HUES48 (cell line): ENCODE measurements at regions not wholly inside any gene's neighbourhood (a gene's known extent, or its start where the extent isn't known, plus 50 kb on each side); places are given as distances from the start of the nearest gene placed in this dataset.
"Not testable (repeated sequence)": the region's sequence is repeated elsewhere in the genome, so short reads cannot be mapped to it uniquely, and the experiment has no call there.

Experiments
- H3K27ac ChIP-seq: one replicate; pipeline ENCODE4 v1.7.0; 2013; ENCODE audit warnings: low read depth, low read length, inconsistent platforms
- H3K27me3 ChIP-seq: 2 replicates; pipeline ENCODE4 v1.6.1; 2013; ENCODE audit warnings: mild to moderate bottlenecking, low read length; ENCODE audit not compliant: control insufficient read depth, insufficient read depth
- H3K36me3 ChIP-seq: 2 replicates; pipeline ENCODE4 v1.6.1; 2013; ENCODE audit warnings: low read length; ENCODE audit not compliant: control insufficient read depth, insufficient read depth
- H3K4me1 ChIP-seq: 2 replicates; pipeline ENCODE4 v1.6.1; 2013; ENCODE audit warnings: mild to moderate bottlenecking, low read length; ENCODE audit not compliant: control insufficient read depth, insufficient read depth
- H3K4me3 ChIP-seq: 2 replicates; pipeline ENCODE4 v1.5.1; 2013; ENCODE audit warnings: mild to moderate bottlenecking, low read depth, low read length
- H3K9ac ChIP-seq: 2 replicates; pipeline ENCODE4 v1.6.1; 2013; ENCODE audit warnings: mild to moderate bottlenecking, low read depth, low read length, moderate library complexity
- H3K9me3 ChIP-seq: 2 replicates; pipeline ENCODE4 v1.6.1; 2013; ENCODE audit warnings: low read length; ENCODE audit not compliant: control insufficient read depth, insufficient read depth

DNA sequence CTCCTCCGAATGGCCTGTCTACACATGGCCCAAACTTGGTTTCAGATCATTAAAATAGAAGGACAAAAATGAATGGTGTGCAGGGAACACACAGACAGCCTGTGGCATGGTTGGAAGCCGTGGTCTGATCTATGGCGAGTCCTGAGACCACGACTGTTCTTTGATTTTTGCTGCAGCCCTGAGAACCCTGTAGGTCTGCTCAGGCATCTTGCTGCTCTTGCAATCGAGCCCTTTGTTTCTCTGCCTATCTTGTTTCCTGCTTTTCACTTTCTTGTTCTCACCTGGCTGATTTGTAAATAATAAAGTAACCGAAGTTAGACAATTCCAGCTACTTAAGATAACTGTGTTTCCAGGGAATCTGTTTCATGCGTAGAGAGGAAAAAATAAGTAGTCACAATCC is 54.1 kb upstream of the NBPF9 start:
- not testable (repeated sequence) for H3K27ac ChIP-seq, H3K4me1 ChIP-seq, H3K9me3 ChIP-seq, H3K36me3 ChIP-seq, H3K4me3 ChIP-seq, H3K9ac ChIP-seq, H3K27me3 ChIP-seq

DNA sequence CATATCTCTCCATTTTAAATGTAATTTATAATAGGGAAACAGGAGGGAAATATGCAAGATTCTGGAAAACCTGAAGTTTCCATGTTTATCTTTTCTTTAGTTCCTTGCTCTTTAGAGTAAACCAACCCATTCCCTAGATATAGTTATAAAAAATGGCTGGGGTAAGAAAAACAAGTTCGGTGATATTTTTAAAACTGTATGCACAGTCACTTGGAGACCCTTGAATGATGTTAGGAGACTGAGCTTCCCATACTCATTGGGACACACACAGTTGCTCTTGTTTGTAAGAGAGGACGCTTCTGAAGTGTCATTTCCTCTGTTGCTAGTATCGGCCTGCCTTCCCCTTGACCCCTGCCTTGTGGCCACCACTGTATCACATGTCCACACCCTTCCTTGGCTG is 55.0 kb upstream of the NBPF9 start:
- not testable (repeated sequence) for H3K4me1 ChIP-seq, H3K27me3 ChIP-seq, H3K36me3 ChIP-seq, H3K9ac ChIP-seq, H3K4me3 ChIP-seq, H3K27ac ChIP-seq, H3K9me3 ChIP-seq

DNA sequence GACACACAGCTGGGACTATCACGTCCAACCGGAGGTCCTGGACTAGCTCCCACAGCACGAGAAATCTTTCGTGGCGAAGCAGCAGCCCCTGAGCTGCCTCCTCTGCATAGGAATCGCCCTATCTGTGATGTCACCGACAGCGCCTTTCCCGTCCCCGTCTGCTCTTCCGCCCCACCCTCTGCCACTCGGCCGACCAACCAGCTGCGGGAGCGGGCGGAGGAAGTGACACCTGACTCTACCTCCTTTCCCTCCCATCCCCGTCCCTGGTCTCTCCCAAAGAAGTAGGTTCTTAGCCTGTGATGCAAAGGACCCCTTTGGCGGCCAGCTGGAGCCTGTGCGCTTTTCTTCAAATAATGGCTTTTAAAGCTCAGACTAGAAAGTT is 59.7 kb upstream of the NBPF9 start:
- H3K27me3 ChIP-seq, H3K36me3 ChIP-seq, H3K4me3 ChIP-seq, H3K4me1 ChIP-seq, H3K9me3 ChIP-seq, H3K27ac ChIP-seq, H3K9ac ChIP-seq: not testable (repeated sequence)

DNA sequence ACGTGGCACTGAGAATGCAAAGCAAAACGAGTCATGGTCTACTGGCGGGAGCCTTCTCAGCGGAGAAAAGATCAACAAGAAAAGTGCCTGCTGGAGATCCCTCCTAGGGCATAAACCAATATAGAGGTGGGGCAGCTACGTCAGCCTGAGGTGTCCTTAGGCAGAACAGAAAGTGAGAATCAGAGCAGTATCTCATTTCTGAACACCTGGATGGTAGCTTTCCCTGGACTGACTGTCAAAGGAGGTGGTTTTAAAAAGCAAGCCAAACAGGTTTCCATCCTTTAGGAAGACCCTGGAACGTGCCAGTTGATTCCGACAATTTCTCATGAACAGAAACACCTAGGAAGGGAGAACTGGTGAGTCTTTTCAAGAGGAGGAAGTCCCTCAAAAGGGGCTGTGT is 71.4 kb upstream of the NBPF9 start:
- not testable (repeated sequence) for H3K4me1 ChIP-seq, H3K27me3 ChIP-seq, H3K9me3 ChIP-seq, H3K9ac ChIP-seq, H3K27ac ChIP-seq, H3K4me3 ChIP-seq, H3K36me3 ChIP-seq

DNA sequence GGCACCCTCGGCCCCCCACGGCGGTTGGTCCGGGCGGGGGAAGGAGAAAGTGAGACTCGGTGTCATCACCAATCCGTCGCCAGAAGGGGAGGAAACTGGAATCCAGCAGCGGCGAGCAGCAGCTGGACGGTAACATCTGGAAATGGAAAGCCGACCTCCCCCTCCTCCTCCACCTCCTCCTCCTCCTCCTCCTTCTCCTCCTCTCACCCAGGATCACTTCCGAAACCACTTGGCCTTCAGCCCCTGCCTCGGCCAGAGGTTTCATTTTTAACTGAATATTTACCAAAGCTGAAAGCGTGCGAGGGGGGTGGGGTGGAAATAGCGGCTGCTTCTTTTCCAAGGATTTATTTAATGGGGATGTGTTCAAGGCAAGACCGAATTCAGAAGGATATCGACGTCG is 72.5 kb upstream of the NBPF9 start:
- not testable (repeated sequence) for H3K4me3 ChIP-seq, H3K4me1 ChIP-seq, H3K9me3 ChIP-seq, H3K27ac ChIP-seq, H3K36me3 ChIP-seq, H3K27me3 ChIP-seq, H3K9ac ChIP-seq

DNA sequence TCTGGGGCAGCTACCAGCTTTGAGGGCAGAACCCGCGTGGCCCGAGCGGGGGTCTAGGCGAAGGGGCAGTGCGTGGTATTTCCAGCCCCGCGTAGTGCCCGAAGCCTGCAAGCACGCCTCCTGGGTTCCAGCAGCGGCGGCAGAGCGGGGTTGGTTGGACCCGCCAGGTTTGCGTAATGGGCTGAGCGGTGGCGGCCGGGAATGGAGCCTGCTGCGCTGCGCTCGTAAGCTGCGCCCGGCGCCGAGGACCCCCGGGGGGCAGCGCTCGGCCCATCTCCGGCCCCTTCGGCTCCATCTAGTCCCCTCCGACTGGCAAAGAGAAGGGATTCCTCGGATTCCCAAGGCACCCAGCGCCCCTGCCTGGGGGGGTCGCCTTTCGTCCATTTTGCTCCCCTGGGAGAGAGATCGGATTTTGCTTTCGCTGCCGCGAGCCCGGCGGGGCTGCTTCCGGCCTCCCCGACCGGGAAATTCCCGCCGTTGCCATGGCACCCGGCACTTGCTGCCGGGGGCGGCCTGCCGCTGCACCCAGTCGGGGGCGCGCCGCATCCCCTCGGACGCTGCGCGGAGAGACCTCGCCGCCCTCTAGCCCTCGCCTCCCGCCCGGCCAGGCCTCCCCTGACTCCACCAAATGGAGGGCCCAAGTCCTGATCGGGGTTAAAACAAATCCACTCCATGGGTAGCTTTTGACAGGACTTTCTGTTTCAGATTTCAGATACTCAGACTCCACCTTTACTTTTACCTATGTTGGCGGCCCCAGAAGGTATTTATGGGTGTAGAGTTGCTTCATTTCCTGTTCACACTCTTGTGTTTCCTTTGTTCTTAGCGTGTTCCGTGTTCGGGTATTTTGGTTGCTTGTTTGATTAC is 73.3 kb upstream of the NBPF9 start:
- Histone ChIP-seq H3K4me3 (peak overlapping the region; percentile 58), H3K9ac (peak overlapping the region; percentile 61; the same call in 1 of the 2 replicates), H3K27ac (peak overlapping the region; percentile 81)
- not testable (repeated sequence) for H3K4me1 ChIP-seq, H3K36me3 ChIP-seq, H3K27me3 ChIP-seq, H3K9me3 ChIP-seq

DNA sequence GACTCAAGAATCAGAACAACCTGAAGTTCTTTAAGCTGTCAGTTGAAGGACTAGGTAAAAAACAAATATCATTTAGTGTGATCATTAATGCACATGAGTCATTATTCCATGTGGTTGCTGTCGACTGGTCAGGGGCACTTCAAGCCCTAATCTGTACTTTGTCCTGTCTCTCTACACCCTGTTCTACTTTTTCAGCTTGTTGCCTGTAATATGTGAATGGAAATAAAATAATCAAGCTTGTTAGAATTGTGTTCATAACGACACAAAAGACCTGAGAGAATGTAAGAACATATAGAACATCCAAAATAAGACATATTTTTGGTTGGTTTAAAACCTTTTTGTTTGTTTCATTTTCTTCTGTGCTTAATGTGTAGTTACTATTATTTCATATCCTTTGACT is 87.4 kb upstream of the NBPF9 start:
- not testable (repeated sequence) for H3K4me3 ChIP-seq, H3K27ac ChIP-seq, H3K4me1 ChIP-seq, H3K36me3 ChIP-seq, H3K27me3 ChIP-seq, H3K9ac ChIP-seq, H3K9me3 ChIP-seq

DNA sequence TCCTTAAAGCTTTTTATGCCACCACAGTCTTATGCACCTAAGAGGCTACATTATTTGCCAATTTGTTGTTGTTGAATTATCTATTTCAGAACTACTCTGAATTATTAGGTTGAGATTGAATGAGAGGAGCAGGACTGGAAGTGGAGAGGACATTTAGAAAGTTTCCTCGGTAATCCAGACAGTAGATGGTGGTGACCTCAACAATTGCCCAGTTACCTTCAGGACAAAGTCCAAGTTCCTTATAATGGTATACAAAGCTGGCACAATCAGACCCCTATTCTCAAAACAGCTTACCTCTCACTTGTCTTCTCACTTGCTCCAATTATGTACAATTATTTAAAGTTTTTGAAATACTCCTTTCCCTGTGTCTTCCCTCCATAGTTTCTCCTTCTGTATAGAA is 93.3 kb upstream of the NBPF9 start:
- not testable (repeated sequence) for H3K36me3 ChIP-seq, H3K4me1 ChIP-seq, H3K4me3 ChIP-seq, H3K27me3 ChIP-seq, H3K27ac ChIP-seq, H3K9ac ChIP-seq, H3K9me3 ChIP-seq

DNA sequence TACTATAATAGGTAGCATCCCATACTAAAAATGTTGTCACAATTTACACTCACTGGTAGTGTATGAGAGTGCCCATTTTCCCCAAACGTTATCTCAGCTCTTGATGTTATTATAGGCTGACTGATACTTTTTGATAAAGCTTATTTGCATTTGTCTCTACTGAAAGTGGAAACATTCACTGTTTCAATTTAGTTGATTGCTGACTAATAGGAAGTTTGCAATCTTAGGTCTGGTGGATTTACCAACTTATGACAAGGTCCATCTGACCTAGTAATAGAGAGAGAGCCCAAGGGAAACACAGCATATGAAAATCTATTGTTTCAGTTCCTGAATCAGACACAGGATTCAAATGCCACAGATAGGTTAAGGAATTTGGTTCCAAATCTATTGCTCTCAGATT is 97.2 kb upstream of the NBPF9 start:
- not testable (repeated sequence) for H3K4me3 ChIP-seq, H3K27me3 ChIP-seq, H3K9me3 ChIP-seq, H3K36me3 ChIP-seq, H3K27ac ChIP-seq, H3K4me1 ChIP-seq, H3K9ac ChIP-seq

DNA sequence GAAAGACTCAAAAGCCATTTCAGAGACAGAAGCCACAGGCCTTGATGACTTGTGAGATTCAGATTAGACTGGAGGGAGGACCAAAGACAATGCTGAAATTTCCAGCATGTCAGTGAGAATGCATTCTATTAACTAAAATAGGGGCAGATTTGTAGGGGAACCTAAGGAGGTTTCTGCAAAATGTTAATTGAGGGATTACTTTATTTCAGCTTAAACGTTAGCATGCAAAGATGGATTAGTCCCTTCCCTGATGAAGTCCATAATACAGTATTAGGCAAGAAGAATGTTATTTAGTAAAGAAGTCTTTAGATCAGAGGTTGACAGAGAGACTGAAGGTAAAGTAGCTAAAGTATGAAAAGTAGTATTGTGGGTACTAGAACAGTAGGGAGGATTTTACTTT is 98.9 kb upstream of the NBPF9 start:
- H3K27ac ChIP-seq, H3K9ac ChIP-seq, H3K27me3 ChIP-seq, H3K4me1 ChIP-seq, H3K4me3 ChIP-seq, H3K9me3 ChIP-seq, H3K36me3 ChIP-seq: not testable (repeated sequence)

DNA sequence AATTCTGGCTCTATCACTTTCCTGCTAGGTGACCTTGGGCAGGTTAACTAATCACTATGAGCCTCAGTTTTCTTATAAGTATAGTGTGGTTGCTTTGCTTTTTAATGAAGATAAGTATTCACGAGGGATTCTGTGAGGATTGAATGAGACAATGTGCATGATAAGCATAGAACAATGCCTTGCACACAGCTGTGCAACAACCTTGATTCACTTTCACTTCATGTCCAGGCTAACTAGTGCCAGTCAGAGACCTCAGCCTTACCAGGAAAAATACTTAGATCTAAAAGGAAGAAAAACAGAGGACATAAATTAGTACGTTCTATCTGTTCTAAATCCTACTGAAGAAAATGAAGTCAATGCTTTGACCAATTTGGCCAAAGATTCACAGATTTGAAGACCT is 101.0 kb upstream of the NBPF9 start:
- not testable (repeated sequence) for H3K27ac ChIP-seq, H3K4me1 ChIP-seq, H3K9ac ChIP-seq, H3K36me3 ChIP-seq, H3K4me3 ChIP-seq, H3K27me3 ChIP-seq, H3K9me3 ChIP-seq

DNA sequence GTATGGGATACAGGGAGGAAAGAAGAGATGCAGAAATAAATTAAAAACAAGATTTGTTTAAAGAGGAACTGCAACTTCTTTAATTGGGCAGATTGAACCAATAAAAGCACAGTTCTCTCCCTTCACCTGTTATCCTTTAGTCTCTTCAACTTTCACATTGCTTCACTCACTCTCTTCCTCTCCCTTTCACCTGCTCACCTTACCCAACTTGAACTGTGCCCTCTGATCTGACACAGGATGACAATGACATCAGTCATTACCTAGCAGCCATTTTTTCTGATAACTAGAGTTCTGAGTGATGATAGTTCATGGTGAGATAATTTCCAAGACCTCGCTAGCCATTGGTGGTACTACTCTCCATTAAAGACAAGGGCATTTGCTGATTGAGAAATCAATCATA is 105.5 kb upstream of the NBPF9 start:
- not testable (repeated sequence) for H3K27me3 ChIP-seq, H3K36me3 ChIP-seq, H3K9ac ChIP-seq, H3K9me3 ChIP-seq, H3K4me1 ChIP-seq, H3K27ac ChIP-seq, H3K4me3 ChIP-seq
